ENCODE measurements at regions not wholly inside any gene's neighbourhood (a gene's known extent, or its start where the extent isn't known, plus 50 kb on each side); places are given as distances from the start of the nearest gene placed in this dataset.

- Histone ChIP-seq H3K36me3 (replicated peaks in 1 of 2; ENCODE audit: control insufficient read depth in 2 of 2, insufficient read depth in 2 of 2, low read length in 2 of 2) (no peaks in the 10 kb centered on the region), H2AK5ac (ENCODE audit: low read depth, low read length) (no peak overlapping the region), H3K4ac (ENCODE audit: low read length) (no peak overlapping the region), H3K4me1 (ENCODE audit: control insufficient read depth in 2 of 2, insufficient read depth in 1 of 2, low read depth in 1 of 2, low read length in 2 of 2) (no peaks in the 10 kb centered on the region), H2BK120ac (ENCODE audit: low read depth, low read length) (no peak overlapping the region), H3K4me2 (ENCODE audit: insufficient read depth, low read length, poor library complexity, severe bottlenecking) (no peak overlapping the region), H4K91ac (ENCODE audit: low read depth, low read length, poor library complexity) (no peak overlapping the region), H2AFZ (ENCODE audit: low read length) (no peak overlapping the region), H3K23ac (ENCODE audit: low read depth, low read length, poor library complexity) (no peak overlapping the region), H3K18ac (ENCODE audit: low read length) (no peak overlapping the region), H2BK5ac (ENCODE audit: low read length) (no peak overlapping the region), H3K79me1 (ENCODE audit: low read depth, low read length) (no peaks in the 10 kb centered on the region), H2BK12ac (ENCODE audit: low read length) (no peak overlapping the region), H2BK15ac (ENCODE audit: low read length) (no peak overlapping the region), H3K9ac (ENCODE audit: low read depth, low read length, poor library complexity) (no peak overlapping the region), H3K4me3 (ENCODE audit: low read length in 2 of 2) (no peak overlapping the region), H3K14ac (ENCODE audit: low read length) (no peak overlapping the region), H3K9me3 (replicated peaks in 1 of 2; ENCODE audit: control insufficient read depth in 2 of 2, insufficient read depth in 1 of 2, low read depth in 1 of 2, low read length in 2 of 2) (no peaks in the 10 kb centered on the region), H4K8ac (ENCODE audit: low read depth, low read length) (no peak overlapping the region), H3K27me3 (ENCODE audit: control insufficient read depth in 3 of 3, insufficient read depth in 3 of 3, low read depth in 1 of 3, low read length in 3 of 3) (no peaks in the 10 kb centered on the region), H3K27ac (replicated peaks; ENCODE audit: low read length) (no peak overlapping the region)
- no peak for DNase-seq (ENCODE audit: low spot score)
- no CpG with 5 or more reads among the region's 1 CpG for WGBS, 2 donors (ENCODE audit: extremely low coverage in 2 of 2, insufficient read length in 2 of 2, insufficient replicate concordance in 1 of 2)
Measured at GRCh38 chr12:82529101-82529500, 157.6 kb upstream of the TMTC2 start.

GRCh38 chr12:82529954-82530353 is 156.8 kb upstream of the TMTC2 start:
- H3K36me3 ChIP-seq (replicated peaks in 1 of 2; ENCODE audit: control insufficient read depth in 2 of 2, insufficient read depth in 2 of 2, low read length in 2 of 2), result no peaks in the 10 kb centered on the region
- H3K4me3 ChIP-seq (ENCODE audit: low read length in 2 of 2), result no peak overlapping the region
- no peak overlapping the region for H3K23ac ChIP-seq (ENCODE audit: low read depth, low read length, poor library complexity)
- H4K91ac ChIP-seq (ENCODE audit: low read depth, low read length, poor library complexity), result no peak overlapping the region
- no peaks in the 10 kb centered on the region for H3K79me1 ChIP-seq (ENCODE audit: low read depth, low read length)
- H4K8ac ChIP-seq (ENCODE audit: low read depth, low read length), result no peak overlapping the region
- H3K4me2 ChIP-seq (ENCODE audit: insufficient read depth, low read length, poor library complexity, severe bottlenecking), result no peak overlapping the region
- no peaks in the 10 kb centered on the region for H3K27me3 ChIP-seq (ENCODE audit: control insufficient read depth in 3 of 3, insufficient read depth in 3 of 3, low read depth in 1 of 3, low read length in 3 of 3)
- H3K9ac ChIP-seq (ENCODE audit: low read depth, low read length, poor library complexity), result no peak overlapping the region
- no peak overlapping the region for H2BK15ac ChIP-seq (ENCODE audit: low read length)
- no peaks in the 10 kb centered on the region for H3K4me1 ChIP-seq (ENCODE audit: control insufficient read depth in 2 of 2, insufficient read depth in 1 of 2, low read depth in 1 of 2, low read length in 2 of 2)
- H3K14ac ChIP-seq (ENCODE audit: low read length), result no peak overlapping the region
- H3K4ac ChIP-seq (ENCODE audit: low read length), result no peak overlapping the region
- no peaks in the 10 kb centered on the region for H3K9me3 ChIP-seq (replicated peaks in 1 of 2; ENCODE audit: control insufficient read depth in 2 of 2, insufficient read depth in 1 of 2, low read depth in 1 of 2, low read length in 2 of 2)
- H3K27ac ChIP-seq (replicated peaks; ENCODE audit: low read length), result no peak overlapping the region
- H2AFZ ChIP-seq (ENCODE audit: low read length), result no peak overlapping the region
- no peak overlapping the region for H3K18ac ChIP-seq (ENCODE audit: low read length)
- H2AK5ac ChIP-seq (ENCODE audit: low read depth, low read length), result no peak overlapping the region
- DNase-seq (ENCODE audit: low spot score), result no peak
- no peak overlapping the region for H2BK12ac ChIP-seq (ENCODE audit: low read length)
- WGBS, 2 donors (ENCODE audit: extremely low coverage in 2 of 2, insufficient read length in 2 of 2, insufficient replicate concordance in 1 of 2), result no CpG with 5 or more reads among the region's 3 CpGs
- no peak overlapping the region for H2BK5ac ChIP-seq (ENCODE audit: low read length)
- H2BK120ac ChIP-seq (ENCODE audit: low read depth, low read length), result no peak overlapping the region

GRCh38 chr12:82530394-82530793 is 156.3 kb upstream of the TMTC2 start:
- Histone ChIP-seq H2BK15ac (ENCODE audit: low read length) (no peak overlapping the region), H3K27me3 (ENCODE audit: control insufficient read depth in 3 of 3, insufficient read depth in 3 of 3, low read depth in 1 of 3, low read length in 3 of 3) (no peaks in the 10 kb centered on the region), H2AK5ac (ENCODE audit: low read depth, low read length) (no peak overlapping the region), H3K9ac (ENCODE audit: low read depth, low read length, poor library complexity) (no peak overlapping the region), H2BK12ac (ENCODE audit: low read length) (no peak overlapping the region), H3K4me1 (ENCODE audit: control insufficient read depth in 2 of 2, insufficient read depth in 1 of 2, low read depth in 1 of 2, low read length in 2 of 2) (no peaks in the 10 kb centered on the region), H3K4me3 (ENCODE audit: low read length in 2 of 2) (no peak overlapping the region), H2AFZ (ENCODE audit: low read length) (no peak overlapping the region), H3K4me2 (ENCODE audit: insufficient read depth, low read length, poor library complexity, severe bottlenecking) (no peak overlapping the region), H4K91ac (ENCODE audit: low read depth, low read length, poor library complexity) (no peak overlapping the region), H3K18ac (ENCODE audit: low read length) (no peak overlapping the region), H3K4ac (ENCODE audit: low read length) (no peak overlapping the region), H3K14ac (ENCODE audit: low read length) (no peak overlapping the region), H2BK120ac (ENCODE audit: low read depth, low read length) (no peak overlapping the region), H2BK5ac (ENCODE audit: low read length) (no peak overlapping the region), H3K23ac (ENCODE audit: low read depth, low read length, poor library complexity) (no peak overlapping the region), H4K8ac (ENCODE audit: low read depth, low read length) (no peak overlapping the region), H3K36me3 (replicated peaks in 1 of 2; ENCODE audit: control insufficient read depth in 2 of 2, insufficient read depth in 2 of 2, low read length in 2 of 2) (no peaks in the 10 kb centered on the region), H3K27ac (replicated peaks; ENCODE audit: low read length) (no peak overlapping the region), H3K9me3 (replicated peaks in 1 of 2; ENCODE audit: control insufficient read depth in 2 of 2, insufficient read depth in 1 of 2, low read depth in 1 of 2, low read length in 2 of 2) (no peaks in the 10 kb centered on the region), H3K79me1 (ENCODE audit: low read depth, low read length) (no peaks in the 10 kb centered on the region)
- DNase-seq (ENCODE audit: low spot score), result no peak
- WGBS, 2 donors (ENCODE audit: extremely low coverage in 2 of 2, insufficient read length in 2 of 2, insufficient replicate concordance in 1 of 2), result no CpG with 5 or more reads among the region's 2 CpGs

GRCh38 chr12:82533341-82533740 is 153.4 kb upstream of the TMTC2 start:
- Histone ChIP-seq H3K4me2 (ENCODE audit: insufficient read depth, low read length, poor library complexity, severe bottlenecking) (no peak overlapping the region), H3K27me3 (ENCODE audit: control insufficient read depth in 3 of 3, insufficient read depth in 3 of 3, low read depth in 1 of 3, low read length in 3 of 3) (no peaks in the 10 kb centered on the region), H3K4ac (ENCODE audit: low read length) (no peak overlapping the region), H2BK12ac (ENCODE audit: low read length) (no peak overlapping the region), H3K36me3 (replicated peaks in 1 of 2; ENCODE audit: control insufficient read depth in 2 of 2, insufficient read depth in 2 of 2, low read length in 2 of 2) (no peaks in the 10 kb centered on the region), H3K9me3 (replicated peaks in 1 of 2; ENCODE audit: control insufficient read depth in 2 of 2, insufficient read depth in 1 of 2, low read depth in 1 of 2, low read length in 2 of 2) (peaks cover 0 to 6% of the 10 kb centered on the region in 2 donors), H3K9ac (ENCODE audit: low read depth, low read length, poor library complexity) (no peak overlapping the region), H2AFZ (ENCODE audit: low read length) (no peak overlapping the region), H2BK5ac (ENCODE audit: low read length) (no peak overlapping the region), H2AK5ac (ENCODE audit: low read depth, low read length) (no peak overlapping the region), H3K14ac (ENCODE audit: low read length) (no peak overlapping the region), H3K18ac (ENCODE audit: low read length) (no peak overlapping the region), H4K91ac (ENCODE audit: low read depth, low read length, poor library complexity) (no peak overlapping the region), H2BK15ac (ENCODE audit: low read length) (no peak overlapping the region), H3K23ac (ENCODE audit: low read depth, low read length, poor library complexity) (no peak overlapping the region), H3K79me1 (ENCODE audit: low read depth, low read length) (no peaks in the 10 kb centered on the region), H3K4me3 (ENCODE audit: low read length in 2 of 2) (no peak overlapping the region), H4K8ac (ENCODE audit: low read depth, low read length) (no peak overlapping the region), H3K4me1 (ENCODE audit: control insufficient read depth in 2 of 2, insufficient read depth in 1 of 2, low read depth in 1 of 2, low read length in 2 of 2) (no peaks in the 10 kb centered on the region), H3K27ac (replicated peaks; ENCODE audit: low read length) (no peak overlapping the region), H2BK120ac (ENCODE audit: low read depth, low read length) (no peak overlapping the region)
- WGBS, 2 donors (ENCODE audit: extremely low coverage in 2 of 2, insufficient read length in 2 of 2, insufficient replicate concordance in 1 of 2), result no CpG with 5 or more reads among the region's 1 CpG
- no peak for DNase-seq (ENCODE audit: low spot score)

Data from neuronal stem cell (in vitro differentiated cells).